T-helper 1 cell treated with Interleukin-12 subunit alpha and Interleukin-12 subunit beta and Interleukin-4 antibody, amounts not matched to agents 30 ng/mL and 1 ng/mL, for 36 hours (primary cell): ENCODE measurements at regions not wholly inside any gene's neighbourhood (a gene's known extent, or its start where the extent isn't known, plus 50 kb on each side); places are given as distances from the start of the nearest gene placed in this dataset.
"Not testable (repeated sequence)": the region's sequence is repeated elsewhere in the genome, so short reads cannot be mapped to it uniquely, and the experiment has no call there.

ENCODE experiments used
- intact Hi-C: fragments of 100-400 bp; cut with micrococcal nuclease; formaldehyde crosslinking; loops from one replicate; pipeline ENCODE4 v1.15.1; 2024

GRCh38 chr6:169145496-169145895 is 108.2 kb downstream of the THBS2 start:
- intact Hi-C loops, result no loop called here

GRCh38 chr6:169144356-169144755 is 109.3 kb downstream of the THBS2 start:
- intact Hi-C loops, result no loop called here

GRCh38 chr6:169142538-169142844 is 111.2 kb downstream of the THBS2 start:
- intact Hi-C loops, result no loop called here

- intact Hi-C loops, result no loop called here
Observed at GRCh38 chr6:169141671-169142537, 111.7 kb downstream of the THBS2 start.

GRCh38 chr6:169140986-169141495 is 112.6 kb downstream of the THBS2 start:
- intact Hi-C loops, result no loop called here

GRCh38 chr6:169139179-169139971 is 114.3 kb downstream of the THBS2 start:
- intact Hi-C loops, result no loop called here

- intact Hi-C loops, result no loop called here
Observed at GRCh38 chr6:169132352-169132940, 121.2 kb downstream of the THBS2 start.

GRCh38 chr6:169131390-169131789 is 122.3 kb downstream of the THBS2 start:
- intact Hi-C loops, result no loop called here

GRCh38 chr6:169130113-169130512 is 123.5 kb downstream of the THBS2 start:
- intact Hi-C loops, result no loop called here

GRCh38 chr6:169121013-169121412 is 132.6 kb downstream of the THBS2 start:
- intact Hi-C loops, result no loop called here

GRCh38 chr6:169119669-169120068 is 134.0 kb downstream of the THBS2 start:
- intact Hi-C loops, result no loop called here

GRCh38 chr6:169118346-169118830 is 135.3 kb downstream of the THBS2 start:
- intact Hi-C loops, result no loop called here

GRCh38 chr6:169117663-169118062 is 136.0 kb downstream of the THBS2 start:
- intact Hi-C loops, result no loop called here

GRCh38 chr6:169115632-169116031 is 138.0 kb downstream of the THBS2 start:
- intact Hi-C loops, result no loop called here

- intact Hi-C loops, result not testable (repeated sequence)
Observed at GRCh38 chr6:169114632-169115031, 139.0 kb downstream of the THBS2 start.

GRCh38 chr6:169112483-169113320 is 140.9 kb downstream of the THBS2 start:
- intact Hi-C loops, result no loop called here

GRCh38 chr6:169111203-169111602 is 142.4 kb downstream of the THBS2 start:
- intact Hi-C loops, result no loop called here

GRCh38 chr6:169109411-169110220 is 144.0 kb downstream of the THBS2 start:
- intact Hi-C loops, result no loop called here

- intact Hi-C loops, result no loop called here
Observed at GRCh38 chr6:169108753-169109152, 144.9 kb downstream of the THBS2 start.

- intact Hi-C loops, result no loop called here
Observed at GRCh38 chr6:169106176-169106575, 147.5 kb downstream of the THBS2 start.
